ENCODE measurements at regions not wholly inside any gene's neighbourhood (a gene's known extent, or its start where the extent isn't known, plus 50 kb on each side); places are given as distances from the start of the nearest gene placed in this dataset.

DNA sequence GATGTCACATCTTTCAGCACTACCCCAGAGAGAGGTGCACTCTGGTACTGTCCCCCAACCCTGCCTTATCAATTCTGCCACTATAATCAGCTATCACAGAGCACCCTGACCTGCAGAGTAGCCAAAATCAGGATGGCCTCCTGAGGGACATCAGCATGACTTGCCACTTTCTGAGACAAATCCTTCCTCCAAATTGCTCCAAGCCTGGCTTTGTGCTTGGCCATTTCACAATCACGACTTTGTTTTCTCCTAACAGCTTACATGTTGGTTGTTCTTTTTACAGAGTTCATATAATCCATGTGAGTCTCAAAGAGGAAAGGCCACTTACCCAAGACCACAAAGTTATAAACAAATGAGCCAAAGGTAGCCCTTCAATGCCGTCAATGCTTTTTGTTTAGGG lies 449.0 kb upstream of the CDH5 start:
- DNase-seq (no peak), ATAC-seq (replicated peaks in 1 of 4) (no peak)
- Mint-ChIP-seq H3K27me3 (peaks cover 2 to 13% of the 10 kb centered on the region in 2 donors), H3K4me3 (no peak overlapping the region), H3K4me1 (no peaks in the 10 kb centered on the region), H3K27ac (no peak overlapping the region), H3K9me3 (peaks cover 0 to 11% (median 2%) of the 10 kb centered on the region in 3 donors), H3K36me3 (no peaks in the 10 kb centered on the region)
- Histone ChIP-seq H3K9me3 (no peaks in the 10 kb centered on the region), H3K4me3 (ENCODE audit: control insufficient read depth in 1 of 2, extremely low read depth in 1 of 2, low read length in 1 of 2) (no peak overlapping the region), H3K27me3 (replicated peaks in 1 of 2; ENCODE audit: control insufficient read depth in 2 of 2, extremely low read depth in 1 of 2, insufficient read depth in 2 of 2, low read length in 1 of 2) (peaks cover 0 to 7% of the 10 kb centered on the region in 2 experiments), H3K4me1 (ENCODE audit: control insufficient read depth in 1 of 2, extremely low read depth in 1 of 2, insufficient read depth in 2 of 2, low read length in 2 of 2) (no peaks in the 10 kb centered on the region), H3K36me3 (ENCODE audit: control insufficient read depth in 2 of 2, extremely low read depth in 1 of 2, insufficient read depth in 1 of 2, low read length in 1 of 2) (no peaks in the 10 kb centered on the region), H3K27ac (ENCODE audit: low read length) (no peak overlapping the region)
- CTCF ChIA-PET = no interaction called here
- POLR2A ChIA-PET = no interaction called here
- WGBS (ENCODE audit: insufficient coverage) = no CpG with 5 or more reads among the region's 2 CpGs

- H3K4me1 ChIP-seq (ENCODE audit: control insufficient read depth in 1 of 2, extremely low read depth in 1 of 2, insufficient read depth in 2 of 2, low read length in 2 of 2) = no peaks in the 10 kb centered on the region
- Mint-ChIP-seq H3K27ac (no peak overlapping the region), H3K27me3 (peaks cover 2 to 13% of the 10 kb centered on the region in 2 donors), H3K4me3 (no peak overlapping the region), H3K36me3 (no peaks in the 10 kb centered on the region), H3K9me3 (peaks cover 0 to 11% (median 2%) of the 10 kb centered on the region in 3 donors), H3K4me1 (no peaks in the 10 kb centered on the region)
- H3K9me3 ChIP-seq = no peaks in the 10 kb centered on the region
- POLR2A ChIA-PET = no interaction called here
- no peaks in the 10 kb centered on the region for H3K36me3 ChIP-seq (ENCODE audit: control insufficient read depth in 2 of 2, extremely low read depth in 1 of 2, insufficient read depth in 1 of 2, low read length in 1 of 2)
- no peak overlapping the region for H3K4me3 ChIP-seq (ENCODE audit: control insufficient read depth in 1 of 2, extremely low read depth in 1 of 2, low read length in 1 of 2)
- H3K27me3 ChIP-seq (replicated peaks in 1 of 2; ENCODE audit: control insufficient read depth in 2 of 2, extremely low read depth in 1 of 2, insufficient read depth in 2 of 2, low read length in 1 of 2) = peaks cover 0 to 7% of the 10 kb centered on the region in 2 experiments
- DNase-seq = no peak
- WGBS (ENCODE audit: insufficient coverage) = no CpG with 5 or more reads among the region's 4 CpGs
- no peak overlapping the region for H3K27ac ChIP-seq (ENCODE audit: low read length)
- ATAC-seq (replicated peaks in 1 of 4) = no peak
- CTCF ChIA-PET = no interaction called here
These were observed 449.5 kb upstream of the CDH5 start for GRCh38 chr16:65916995-65917394.

GRCh38 chr16:65910291-65910690 lies 456.2 kb upstream of the CDH5 start:
- ChIA-PET POLR2A (no interaction called here), CTCF (no interaction called here)
- no peaks in the 10 kb centered on the region for H3K4me1 Mint-ChIP-seq
- Histone ChIP-seq H3K36me3 (ENCODE audit: control insufficient read depth in 2 of 2, extremely low read depth in 1 of 2, insufficient read depth in 1 of 2, low read length in 1 of 2) (no peaks in the 10 kb centered on the region), H3K9me3 (no peaks in the 10 kb centered on the region), H3K27ac (ENCODE audit: low read length) (no peak overlapping the region), H3K4me3 (ENCODE audit: control insufficient read depth in 1 of 2, extremely low read depth in 1 of 2, low read length in 1 of 2) (no peak overlapping the region), H3K4me1 (ENCODE audit: control insufficient read depth in 1 of 2, extremely low read depth in 1 of 2, insufficient read depth in 2 of 2, low read length in 2 of 2) (no peaks in the 10 kb centered on the region), H3K27me3 (replicated peaks in 1 of 2; ENCODE audit: control insufficient read depth in 2 of 2, extremely low read depth in 1 of 2, insufficient read depth in 2 of 2, low read length in 1 of 2) (no peaks in the 10 kb centered on the region)
- ATAC-seq (replicated peaks in 1 of 4) (no peak), DNase-seq (no peak)
- H3K4me3 Mint-ChIP-seq = no peak overlapping the region
- H3K27ac Mint-ChIP-seq = no peak overlapping the region
- 67% methylated on average over 1 of the region's 5 CpGs for WGBS (ENCODE audit: insufficient coverage)
- H3K27me3 Mint-ChIP-seq = no peaks in the 10 kb centered on the region
- peaks cover 0 to 7% (median 2%) of the 10 kb centered on the region in 3 donors for H3K9me3 Mint-ChIP-seq
- H3K36me3 Mint-ChIP-seq = no peaks in the 10 kb centered on the region

DNA sequence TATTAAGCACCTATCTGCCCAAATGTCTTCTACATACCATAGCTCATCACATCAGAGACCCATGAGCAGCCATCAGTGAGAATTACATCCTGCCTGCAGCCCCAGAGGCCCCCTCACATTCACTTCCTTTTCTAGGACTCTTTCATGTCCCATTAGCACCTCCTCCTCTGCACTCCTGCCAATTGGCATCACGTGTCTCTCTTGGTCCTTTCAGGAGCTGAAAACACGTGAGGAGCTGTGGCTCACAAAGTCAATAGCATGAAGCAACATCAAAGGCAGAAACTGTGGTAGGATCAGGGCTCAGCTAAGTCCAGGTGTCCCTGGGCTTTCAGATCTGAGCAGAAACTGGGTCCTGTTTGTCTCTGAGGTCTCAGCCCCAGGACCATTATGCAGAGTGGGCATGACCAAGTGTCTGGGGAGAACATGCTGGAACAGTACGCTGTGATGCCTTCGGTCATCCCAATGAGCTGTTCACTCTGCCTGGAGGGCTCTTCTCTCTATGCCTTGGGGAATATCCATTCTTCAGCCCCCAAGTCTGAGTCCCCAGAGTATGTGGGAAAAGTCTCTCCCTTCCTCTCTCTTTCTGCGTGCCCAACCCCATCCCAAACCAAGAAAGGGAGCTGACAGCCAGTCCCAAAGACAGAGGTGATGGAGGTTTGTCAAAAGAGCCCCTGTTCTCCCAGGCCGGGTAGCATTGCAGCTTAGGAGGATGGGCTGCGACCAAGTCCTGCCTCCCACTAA lies 457.0 kb upstream of the CDH5 start:
- CTCF ChIA-PET = no interaction called here

DNA sequence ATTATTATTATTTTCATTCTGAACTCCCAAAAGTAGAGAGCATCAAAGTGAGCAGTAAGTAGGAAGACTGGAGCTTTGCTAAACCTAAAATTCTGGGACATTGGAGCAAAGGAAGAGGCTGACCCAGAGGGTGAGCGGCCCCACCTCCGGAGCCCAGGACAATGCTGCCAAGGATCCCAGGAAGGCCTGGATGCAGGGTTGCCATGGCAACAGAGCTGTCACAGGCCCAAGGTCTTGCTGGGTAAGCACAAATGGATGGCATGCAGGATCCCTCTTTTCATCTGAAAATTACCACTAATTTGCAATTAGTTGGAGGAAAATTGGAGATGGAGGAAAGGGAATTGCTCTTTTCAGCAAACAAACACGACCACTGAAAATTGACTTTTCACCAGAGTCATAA lies 457.9 kb upstream of the CDH5 start:
- Mint-ChIP-seq H3K4me1 (no peaks in the 10 kb centered on the region), H3K4me3 (no peak overlapping the region), H3K9me3 (peaks cover 0 to 7% (median 2%) of the 10 kb centered on the region in 3 donors), H3K27me3 (no peaks in the 10 kb centered on the region), H3K36me3 (no peaks in the 10 kb centered on the region), H3K27ac (no peak overlapping the region)
- no peak overlapping the region for H3K27ac ChIP-seq (ENCODE audit: low read length)
- 67% methylated on average over 2 of the region's 3 CpGs for WGBS (ENCODE audit: insufficient coverage)
- ATAC-seq (replicated peaks in 1 of 4) (no peak), DNase-seq (no peak)
- H3K4me1 ChIP-seq (ENCODE audit: control insufficient read depth in 1 of 2, extremely low read depth in 1 of 2, insufficient read depth in 2 of 2, low read length in 2 of 2) = no peaks in the 10 kb centered on the region
- POLR2A ChIA-PET = no interaction called here
- H3K27me3 ChIP-seq (replicated peaks in 1 of 2; ENCODE audit: control insufficient read depth in 2 of 2, extremely low read depth in 1 of 2, insufficient read depth in 2 of 2, low read length in 1 of 2) = no peaks in the 10 kb centered on the region
- H3K36me3 ChIP-seq (ENCODE audit: control insufficient read depth in 2 of 2, extremely low read depth in 1 of 2, insufficient read depth in 1 of 2, low read length in 1 of 2) = no peaks in the 10 kb centered on the region
- CTCF ChIA-PET = no interaction called here
- H3K9me3 ChIP-seq = no peaks in the 10 kb centered on the region
- no peak overlapping the region for H3K4me3 ChIP-seq (ENCODE audit: control insufficient read depth in 1 of 2, extremely low read depth in 1 of 2, low read length in 1 of 2)

More for the DNA sequence above, 457.0 kb upstream of the CDH5 start:
- Mint-ChIP-seq H3K9me3 (peaks cover 0 to 7% (median 2%) of the 10 kb centered on the region in 3 donors), H3K36me3 (no peaks in the 10 kb centered on the region), H3K4me3 (no peak overlapping the region), H3K4me1 (no peaks in the 10 kb centered on the region), H3K27ac (no peak overlapping the region), H3K27me3 (no peaks in the 10 kb centered on the region)
- WGBS (ENCODE audit: insufficient coverage) = 20% methylated on average over 2 of the region's 7 CpGs
- POLR2A ChIA-PET = no interaction called here
- no peaks in the 10 kb centered on the region for H3K9me3 ChIP-seq
- ATAC-seq (replicated peaks in 1 of 4) (no peak), DNase-seq (no peak)
- no peaks in the 10 kb centered on the region for H3K36me3 ChIP-seq (ENCODE audit: control insufficient read depth in 2 of 2, extremely low read depth in 1 of 2, insufficient read depth in 1 of 2, low read length in 1 of 2)
- H3K27me3 ChIP-seq (replicated peaks in 1 of 2; ENCODE audit: control insufficient read depth in 2 of 2, extremely low read depth in 1 of 2, insufficient read depth in 2 of 2, low read length in 1 of 2) = no peaks in the 10 kb centered on the region
- no peak overlapping the region for H3K27ac ChIP-seq (ENCODE audit: low read length)
- H3K4me3 ChIP-seq (ENCODE audit: control insufficient read depth in 1 of 2, extremely low read depth in 1 of 2, low read length in 1 of 2) = no peak overlapping the region
- no peaks in the 10 kb centered on the region for H3K4me1 ChIP-seq (ENCODE audit: control insufficient read depth in 1 of 2, extremely low read depth in 1 of 2, insufficient read depth in 2 of 2, low read length in 2 of 2)

GRCh38 chr16:65905331-65905730 lies 461.2 kb upstream of the CDH5 start:
- ChIA-PET POLR2A (no interaction called here), CTCF (no interaction called here)
- Histone ChIP-seq H3K9me3 (no peaks in the 10 kb centered on the region), H3K4me3 (ENCODE audit: control insufficient read depth in 1 of 2, extremely low read depth in 1 of 2, low read length in 1 of 2) (no peak overlapping the region), H3K27me3 (replicated peaks in 1 of 2; ENCODE audit: control insufficient read depth in 2 of 2, extremely low read depth in 1 of 2, insufficient read depth in 2 of 2, low read length in 1 of 2) (no peaks in the 10 kb centered on the region), H3K4me1 (ENCODE audit: control insufficient read depth in 1 of 2, extremely low read depth in 1 of 2, insufficient read depth in 2 of 2, low read length in 2 of 2) (no peaks in the 10 kb centered on the region), H3K36me3 (ENCODE audit: control insufficient read depth in 2 of 2, extremely low read depth in 1 of 2, insufficient read depth in 1 of 2, low read length in 1 of 2) (no peaks in the 10 kb centered on the region), H3K27ac (ENCODE audit: low read length) (no peak overlapping the region)
- Mint-ChIP-seq H3K9me3 (peaks cover 0 to 8% (median 0%) of the 10 kb centered on the region in 3 donors), H3K36me3 (no peaks in the 10 kb centered on the region), H3K4me3 (no peak overlapping the region), H3K27me3 (no peaks in the 10 kb centered on the region), H3K4me1 (no peaks in the 10 kb centered on the region), H3K27ac (no peak overlapping the region)
- WGBS (ENCODE audit: insufficient coverage) = 57% methylated on average over 3 of the region's 3 CpGs
- DNase-seq = no peak
- ATAC-seq (replicated peaks in 1 of 4) = no peak

Data from T-cell (primary cell).